ENCODE measurements at regions not wholly inside any gene's neighbourhood (a gene's known extent, or its start where the extent isn't known, plus 50 kb on each side); places are given as distances from the start of the nearest gene placed in this dataset.
"Not testable (repeated sequence)": the region's sequence is repeated elsewhere in the genome, so short reads cannot be mapped to it uniquely, and the experiment has no call there.

DNA sequence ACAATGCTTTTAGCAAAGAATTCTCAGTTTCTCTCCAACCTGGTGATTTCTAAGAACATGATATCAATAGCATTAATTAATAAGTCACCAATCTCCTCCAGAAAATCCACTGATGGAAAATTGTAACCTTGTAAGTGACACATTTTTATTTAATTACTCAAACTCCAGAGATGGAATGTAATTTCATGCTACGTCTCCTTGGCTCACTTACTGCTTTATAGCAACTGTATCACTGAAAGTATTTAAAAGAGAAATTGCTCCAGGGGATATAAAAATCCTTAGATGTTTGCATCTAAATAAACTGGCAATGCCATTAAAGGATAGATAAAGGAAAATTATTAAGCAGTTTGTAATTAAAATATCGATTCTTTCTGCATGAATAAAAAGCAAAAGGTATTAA, 325.4 kb downstream of the TSN start:
- Histone ChIP-seq H3K27ac (ENCODE audit: low read depth, low read length) (no peak overlapping the region), H3K9ac (ENCODE audit: low read depth in 1 of 2, low read length in 2 of 2) (no peak overlapping the region), H3K4me3 (ENCODE audit: low read depth in 1 of 2, low read length in 2 of 2) (no peak overlapping the region), H3K4me1 (ENCODE audit: control insufficient read depth in 1 of 2, insufficient read depth in 2 of 2, low read length in 2 of 2) (no peaks in the 10 kb centered on the region), H3K9me3 (ENCODE audit: control insufficient read depth in 1 of 2, low read length in 2 of 2) (no peaks in the 10 kb centered on the region), H3K36me3 (ENCODE audit: control insufficient read depth in 1 of 2, insufficient read depth in 2 of 2, low read length in 2 of 2) (no peaks in the 10 kb centered on the region), H3K27me3 (ENCODE audit: control insufficient read depth in 1 of 2, insufficient read depth in 2 of 2, low read length in 2 of 2) (no peaks in the 10 kb centered on the region)

- Histone ChIP-seq H3K9ac (ENCODE audit: low read depth in 1 of 2, low read length in 2 of 2) (no peak overlapping the region), H3K36me3 (ENCODE audit: control insufficient read depth in 1 of 2, insufficient read depth in 2 of 2, low read length in 2 of 2) (no peaks in the 10 kb centered on the region), H3K4me1 (ENCODE audit: control insufficient read depth in 1 of 2, insufficient read depth in 2 of 2, low read length in 2 of 2) (no peaks in the 10 kb centered on the region), H3K27me3 (ENCODE audit: control insufficient read depth in 1 of 2, insufficient read depth in 2 of 2, low read length in 2 of 2) (no peaks in the 10 kb centered on the region), H3K9me3 (ENCODE audit: control insufficient read depth in 1 of 2, low read length in 2 of 2) (no peaks in the 10 kb centered on the region), H3K4me3 (ENCODE audit: low read depth in 1 of 2, low read length in 2 of 2) (no peak overlapping the region), H3K27ac (ENCODE audit: low read depth, low read length) (no peak overlapping the region)
Observed at GRCh38 chr2:122081751-122082150, 326.3 kb downstream of the TSN start.

DNA sequence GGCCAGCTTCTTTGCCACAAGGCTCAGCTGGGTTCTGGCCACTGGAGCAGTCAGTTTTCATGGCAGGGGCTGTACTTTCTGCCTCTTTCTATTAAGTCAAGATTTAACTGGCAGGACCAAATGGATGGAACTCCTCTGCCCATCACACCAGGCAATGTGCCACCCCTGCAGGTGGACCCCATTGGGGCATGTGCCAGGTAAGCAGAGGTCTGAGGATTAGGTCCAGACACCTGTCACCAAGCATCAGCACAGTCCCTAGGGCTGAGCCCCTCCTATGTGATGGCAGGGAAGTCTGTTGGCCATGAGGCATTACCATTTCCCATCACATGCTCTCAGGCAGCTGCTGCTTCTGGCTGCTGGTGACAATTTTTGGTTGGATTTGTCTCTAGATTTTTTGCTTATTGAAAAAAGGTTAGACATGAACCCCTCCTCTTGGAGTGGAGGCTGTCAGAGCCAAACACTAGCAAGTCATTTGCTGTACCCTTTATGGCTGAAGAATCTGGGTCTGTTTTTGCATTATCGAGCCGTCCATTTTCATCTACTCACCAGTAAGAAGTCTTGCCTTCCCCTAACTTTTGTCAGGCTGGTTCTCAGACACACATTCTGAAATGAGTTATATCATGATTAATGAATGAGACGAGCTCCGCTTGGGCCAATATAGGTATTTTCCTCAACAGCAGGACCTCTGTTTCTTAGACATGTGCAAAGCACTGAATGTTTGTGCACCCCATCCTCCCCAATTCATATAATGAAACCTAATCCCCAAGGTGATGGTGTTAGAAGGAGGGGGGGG, 328.0 kb downstream of the TSN start:
- H3K9me3 ChIP-seq (ENCODE audit: control insufficient read depth in 1 of 2, low read length in 2 of 2), result no peaks in the 10 kb centered on the region
- H3K27ac ChIP-seq (ENCODE audit: low read depth, low read length), result no peak overlapping the region
- H3K4me3 ChIP-seq (ENCODE audit: low read depth in 1 of 2, low read length in 2 of 2), result no peak overlapping the region
- no peaks in the 10 kb centered on the region for H3K36me3 ChIP-seq (ENCODE audit: control insufficient read depth in 1 of 2, insufficient read depth in 2 of 2, low read length in 2 of 2)
- H3K9ac ChIP-seq (ENCODE audit: low read depth in 1 of 2, low read length in 2 of 2), result no peak overlapping the region
- H3K4me1 ChIP-seq (ENCODE audit: control insufficient read depth in 1 of 2, insufficient read depth in 2 of 2, low read length in 2 of 2), result no peaks in the 10 kb centered on the region
- no peaks in the 10 kb centered on the region for H3K27me3 ChIP-seq (ENCODE audit: control insufficient read depth in 1 of 2, insufficient read depth in 2 of 2, low read length in 2 of 2)

DNA sequence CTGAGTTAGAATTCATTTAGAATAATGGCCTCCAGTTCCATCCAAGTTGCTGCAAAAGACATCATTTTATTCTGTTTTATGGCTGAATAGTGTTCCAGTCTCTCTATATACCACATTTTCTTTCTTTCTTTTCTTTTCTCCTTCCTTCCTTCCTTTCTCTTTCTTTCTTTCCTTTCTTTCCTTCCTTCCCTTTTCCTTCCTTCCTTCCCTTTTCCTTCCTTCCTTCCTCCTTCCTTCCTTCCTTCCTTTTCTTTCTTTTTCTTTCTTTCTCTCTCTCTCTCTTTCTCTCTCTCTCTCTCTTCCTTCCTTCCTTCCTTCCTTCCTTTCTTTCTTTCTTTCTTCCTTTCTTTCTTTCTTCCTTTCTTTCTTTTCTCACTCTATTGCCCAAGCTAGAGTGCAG, 330.2 kb downstream of the TSN start:
- not testable (repeated sequence) for H3K9ac ChIP-seq (ENCODE audit: low read depth in 1 of 2, low read length in 2 of 2); H3K4me1 ChIP-seq (ENCODE audit: control insufficient read depth in 1 of 2, insufficient read depth in 2 of 2, low read length in 2 of 2); H3K27me3 ChIP-seq (ENCODE audit: control insufficient read depth in 1 of 2, insufficient read depth in 2 of 2, low read length in 2 of 2); H3K9me3 ChIP-seq (ENCODE audit: control insufficient read depth in 1 of 2, low read length in 2 of 2); H3K27ac ChIP-seq (ENCODE audit: low read depth, low read length); H3K4me3 ChIP-seq (ENCODE audit: low read depth in 1 of 2, low read length in 2 of 2); H3K36me3 ChIP-seq (ENCODE audit: control insufficient read depth in 1 of 2, insufficient read depth in 2 of 2, low read length in 2 of 2)

DNA sequence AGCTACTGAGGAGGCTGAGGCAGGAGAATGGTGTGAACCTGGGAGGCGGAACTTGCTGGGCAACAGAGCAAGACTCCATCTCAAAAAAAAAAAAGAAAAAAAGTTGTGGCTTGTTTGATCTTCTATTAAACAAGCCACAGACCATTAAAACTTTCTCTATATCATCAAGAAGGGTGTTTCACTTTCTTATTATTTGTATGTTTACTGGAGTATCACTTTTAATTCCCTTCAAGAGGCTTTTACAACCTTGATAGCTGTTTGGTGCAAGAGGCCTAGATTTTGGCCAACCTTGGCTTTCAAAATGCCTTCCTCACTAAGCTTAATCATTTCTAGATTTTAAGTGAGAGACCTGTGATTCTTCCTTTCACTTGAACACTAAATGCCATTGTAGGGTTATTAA, 339.1 kb downstream of the TSN start:
- H3K36me3 ChIP-seq (ENCODE audit: control insufficient read depth in 1 of 2, insufficient read depth in 2 of 2, low read length in 2 of 2), result no peaks in the 10 kb centered on the region
- no peak overlapping the region for H3K27ac ChIP-seq (ENCODE audit: low read depth, low read length)
- no peak overlapping the region for H3K4me3 ChIP-seq (ENCODE audit: low read depth in 1 of 2, low read length in 2 of 2)
- no peak overlapping the region for H3K9ac ChIP-seq (ENCODE audit: low read depth in 1 of 2, low read length in 2 of 2)
- H3K9me3 ChIP-seq (ENCODE audit: control insufficient read depth in 1 of 2, low read length in 2 of 2), result no peaks in the 10 kb centered on the region
- no peaks in the 10 kb centered on the region for H3K4me1 ChIP-seq (ENCODE audit: control insufficient read depth in 1 of 2, insufficient read depth in 2 of 2, low read length in 2 of 2)
- no peaks in the 10 kb centered on the region for H3K27me3 ChIP-seq (ENCODE audit: control insufficient read depth in 1 of 2, insufficient read depth in 2 of 2, low read length in 2 of 2)

DNA sequence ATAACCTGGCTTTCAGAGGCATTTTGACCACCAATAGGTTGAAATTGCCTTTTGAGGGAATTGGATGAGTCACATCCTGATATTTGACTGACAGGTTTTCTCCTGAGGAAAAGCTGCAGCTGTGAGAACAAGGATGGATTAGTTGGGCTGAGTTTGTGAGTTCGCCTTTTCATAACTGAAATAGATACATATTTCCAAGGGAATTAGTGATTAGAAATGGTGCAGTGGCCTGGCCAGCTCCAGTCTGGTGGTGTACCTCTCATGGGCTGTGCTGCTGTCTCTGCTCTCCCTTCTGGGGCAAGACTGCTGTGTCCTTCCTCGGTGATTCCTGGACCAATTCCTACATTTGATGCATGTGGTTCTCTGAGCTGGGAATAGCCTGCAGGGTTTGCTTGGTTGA, 341.3 kb downstream of the TSN start:
- no peaks in the 10 kb centered on the region for H3K36me3 ChIP-seq (ENCODE audit: control insufficient read depth in 1 of 2, insufficient read depth in 2 of 2, low read length in 2 of 2)
- H3K4me3 ChIP-seq (ENCODE audit: low read depth in 1 of 2, low read length in 2 of 2), result no peak overlapping the region
- no peaks in the 10 kb centered on the region for H3K27me3 ChIP-seq (ENCODE audit: control insufficient read depth in 1 of 2, insufficient read depth in 2 of 2, low read length in 2 of 2)
- H3K9me3 ChIP-seq (ENCODE audit: control insufficient read depth in 1 of 2, low read length in 2 of 2), result no peaks in the 10 kb centered on the region
- H3K27ac ChIP-seq (ENCODE audit: low read depth, low read length), result no peak overlapping the region
- no peaks in the 10 kb centered on the region for H3K4me1 ChIP-seq (ENCODE audit: control insufficient read depth in 1 of 2, insufficient read depth in 2 of 2, low read length in 2 of 2)
- H3K9ac ChIP-seq (ENCODE audit: low read depth in 1 of 2, low read length in 2 of 2), result no peak overlapping the region

DNA sequence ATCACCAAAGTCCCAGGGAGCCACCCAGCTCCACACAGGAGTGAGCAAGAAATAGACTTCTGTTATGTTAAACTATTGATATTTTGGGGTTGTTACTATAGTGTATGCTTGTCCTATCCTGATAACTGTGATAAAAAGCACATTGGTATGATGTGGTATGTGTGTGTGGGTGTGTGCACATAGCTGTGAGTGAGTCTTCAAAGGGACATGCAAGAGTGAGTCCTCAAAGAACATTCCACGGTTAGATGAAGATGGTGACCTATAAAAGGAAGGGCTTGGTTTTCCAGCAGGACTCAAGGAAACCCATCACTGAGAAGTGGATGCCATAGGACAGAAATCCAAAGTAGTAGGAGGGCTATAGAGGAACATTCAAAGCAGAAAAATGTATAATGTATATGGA, 342.9 kb downstream of the TSN start:
- H3K36me3 ChIP-seq (ENCODE audit: control insufficient read depth in 1 of 2, insufficient read depth in 2 of 2, low read length in 2 of 2), result no peaks in the 10 kb centered on the region
- no peak overlapping the region for H3K9ac ChIP-seq (ENCODE audit: low read depth in 1 of 2, low read length in 2 of 2)
- no peaks in the 10 kb centered on the region for H3K27me3 ChIP-seq (ENCODE audit: control insufficient read depth in 1 of 2, insufficient read depth in 2 of 2, low read length in 2 of 2)
- no peak overlapping the region for H3K27ac ChIP-seq (ENCODE audit: low read depth, low read length)
- no peaks in the 10 kb centered on the region for H3K4me1 ChIP-seq (ENCODE audit: control insufficient read depth in 1 of 2, insufficient read depth in 2 of 2, low read length in 2 of 2)
- no peak overlapping the region for H3K4me3 ChIP-seq (ENCODE audit: low read depth in 1 of 2, low read length in 2 of 2)
- H3K9me3 ChIP-seq (ENCODE audit: control insufficient read depth in 1 of 2, low read length in 2 of 2), result no peaks in the 10 kb centered on the region

- H3K27ac ChIP-seq (ENCODE audit: low read depth, low read length), result no peak overlapping the region
- H3K27me3 ChIP-seq (ENCODE audit: control insufficient read depth in 1 of 2, insufficient read depth in 2 of 2, low read length in 2 of 2), result no peaks in the 10 kb centered on the region
Observed at GRCh38 chr2:122100346-122100745, 344.9 kb downstream of the TSN start.

DNA sequence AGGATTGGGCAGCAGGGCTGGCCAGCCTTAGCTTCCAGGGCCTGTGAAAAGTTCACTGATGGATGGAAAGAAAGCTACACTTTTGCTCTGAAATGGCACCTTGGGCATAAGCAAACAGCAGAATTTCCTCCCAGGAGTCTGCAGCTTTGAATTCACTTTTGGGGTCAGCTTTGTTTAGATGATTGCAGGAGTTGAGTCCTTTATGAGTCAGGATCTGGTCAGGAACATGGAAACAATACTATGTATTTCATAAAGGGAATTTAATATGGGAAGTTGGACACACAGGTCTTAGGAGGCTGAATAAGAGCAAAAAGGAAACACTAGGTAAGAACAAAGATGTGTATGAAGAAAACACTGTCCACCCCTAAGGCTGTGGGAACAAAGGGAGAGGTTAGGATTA, 345.3 kb downstream of the TSN start:
- H3K9me3 ChIP-seq (ENCODE audit: control insufficient read depth in 1 of 2, low read length in 2 of 2), result no peaks in the 10 kb centered on the region
- no peaks in the 10 kb centered on the region for H3K36me3 ChIP-seq (ENCODE audit: control insufficient read depth in 1 of 2, insufficient read depth in 2 of 2, low read length in 2 of 2)
- no peak overlapping the region for H3K4me3 ChIP-seq (ENCODE audit: low read depth in 1 of 2, low read length in 2 of 2)
- H3K27ac ChIP-seq (ENCODE audit: low read depth, low read length), result no peak overlapping the region
- H3K4me1 ChIP-seq (ENCODE audit: control insufficient read depth in 1 of 2, insufficient read depth in 2 of 2, low read length in 2 of 2), result no peaks in the 10 kb centered on the region
- no peak overlapping the region for H3K9ac ChIP-seq (ENCODE audit: low read depth in 1 of 2, low read length in 2 of 2)
- no peaks in the 10 kb centered on the region for H3K27me3 ChIP-seq (ENCODE audit: control insufficient read depth in 1 of 2, insufficient read depth in 2 of 2, low read length in 2 of 2)

More at GRCh38 chr2:122100346-122100745, 344.9 kb downstream of the TSN start:
- Histone ChIP-seq H3K9me3 (ENCODE audit: control insufficient read depth in 1 of 2, low read length in 2 of 2) (no peaks in the 10 kb centered on the region), H3K36me3 (ENCODE audit: control insufficient read depth in 1 of 2, insufficient read depth in 2 of 2, low read length in 2 of 2) (no peaks in the 10 kb centered on the region), H3K9ac (ENCODE audit: low read depth in 1 of 2, low read length in 2 of 2) (no peak overlapping the region), H3K4me1 (ENCODE audit: control insufficient read depth in 1 of 2, insufficient read depth in 2 of 2, low read length in 2 of 2) (no peaks in the 10 kb centered on the region), H3K4me3 (ENCODE audit: low read depth in 1 of 2, low read length in 2 of 2) (no peak overlapping the region)

DNA sequence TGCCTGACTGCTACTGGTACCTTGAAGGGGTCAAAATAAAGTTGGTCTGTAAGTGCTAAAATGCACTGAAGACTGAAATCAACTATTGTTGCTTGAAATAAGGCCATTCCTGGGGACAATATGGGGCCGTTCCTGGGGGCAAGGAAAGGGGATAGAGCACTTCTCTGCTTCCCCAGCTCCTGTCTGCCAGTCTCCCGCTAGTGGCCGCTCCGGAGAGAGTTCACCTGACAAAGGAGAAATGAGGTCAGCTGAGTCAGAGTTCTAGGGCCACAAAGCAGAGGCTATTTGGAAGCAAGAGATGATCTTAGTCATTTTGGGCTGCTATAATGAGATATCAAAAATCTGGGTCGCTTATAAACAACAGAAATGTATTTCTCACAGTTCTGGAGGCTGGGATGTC, 345.9 kb downstream of the TSN start:
- H3K9me3 ChIP-seq (ENCODE audit: control insufficient read depth in 1 of 2, low read length in 2 of 2), result no peaks in the 10 kb centered on the region

More for the DNA sequence above, 345.9 kb downstream of the TSN start:
- H3K4me3 ChIP-seq (ENCODE audit: low read depth in 1 of 2, low read length in 2 of 2), result no peak overlapping the region
- H3K4me1 ChIP-seq (ENCODE audit: control insufficient read depth in 1 of 2, insufficient read depth in 2 of 2, low read length in 2 of 2), result no peaks in the 10 kb centered on the region
- H3K27me3 ChIP-seq (ENCODE audit: control insufficient read depth in 1 of 2, insufficient read depth in 2 of 2, low read length in 2 of 2), result no peaks in the 10 kb centered on the region
- no peak overlapping the region for H3K27ac ChIP-seq (ENCODE audit: low read depth, low read length)
- H3K36me3 ChIP-seq (ENCODE audit: control insufficient read depth in 1 of 2, insufficient read depth in 2 of 2, low read length in 2 of 2), result no peaks in the 10 kb centered on the region
- no peak overlapping the region for H3K9ac ChIP-seq (ENCODE audit: low read depth in 1 of 2, low read length in 2 of 2)

Data from duodenal mucosa (tissue), 2 donors.